NCI-H1694 (cell line): ENCODE measurements at regions not wholly inside any gene's neighbourhood (a gene's known extent, or its start where the extent isn't known, plus 50 kb on each side); places are given as distances from the start of the nearest gene placed in this dataset.
"Not testable (repeated sequence)": the region's sequence is repeated elsewhere in the genome, so short reads cannot be mapped to it uniquely, and the experiment has no call there.

Source experiments
- DNase-seq: peaks from one replicate; lab custom pipeline; 2025; lab: John Stamatoyannopoulos, UW

- DNase-seq: no peak
Observed at GRCh38 chr15:95761501-95762165, 568.9 kb upstream of the NR2F2 start.

DNA sequence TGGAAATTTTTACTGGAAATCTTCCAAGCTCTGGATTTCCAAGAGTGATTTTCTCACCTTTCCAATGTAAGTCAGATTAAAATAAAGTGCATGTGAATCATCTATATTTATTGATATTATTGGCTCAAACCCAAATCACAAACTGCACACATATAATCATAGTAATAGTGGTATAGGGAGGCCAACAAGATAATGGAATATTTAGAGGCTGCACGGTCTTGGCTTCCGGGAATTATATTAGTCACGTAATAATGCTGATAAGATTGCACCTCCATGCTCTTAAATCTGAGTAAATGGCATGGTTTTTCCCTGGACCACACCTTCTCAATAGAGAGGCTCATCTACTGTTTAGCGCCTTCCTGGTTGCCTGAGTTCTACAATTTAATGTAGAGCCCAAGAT lies 567.1 kb upstream of the NR2F2 start:
- DNase-seq: no peak

- no peak for DNase-seq
Observed at GRCh38 chr15:95765161-95765560, 565.3 kb upstream of the NR2F2 start.

DNA sequence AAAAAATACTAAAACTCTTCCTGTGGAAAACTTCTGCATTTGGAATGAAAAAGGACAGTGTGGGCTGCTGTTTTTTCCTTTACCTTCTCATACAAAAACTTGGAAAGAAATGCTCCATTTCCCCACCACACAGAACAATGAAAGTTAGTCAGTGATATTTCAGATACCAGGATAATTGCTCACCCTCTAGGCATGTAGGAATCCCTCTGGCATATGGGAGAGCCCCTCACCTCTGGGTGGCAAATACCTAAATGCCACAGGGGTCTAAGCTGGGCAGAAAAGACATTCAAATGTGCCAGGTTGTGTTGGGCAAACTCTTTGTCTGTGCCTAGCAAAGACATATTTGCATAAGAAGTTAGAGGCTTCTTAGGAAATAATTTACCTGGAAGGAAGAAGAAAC lies 560.3 kb upstream of the NR2F2 start:
- no peak for DNase-seq

- no peak for DNase-seq
Observed at GRCh38 chr15:95772982-95773381, 557.5 kb upstream of the NR2F2 start.

DNA sequence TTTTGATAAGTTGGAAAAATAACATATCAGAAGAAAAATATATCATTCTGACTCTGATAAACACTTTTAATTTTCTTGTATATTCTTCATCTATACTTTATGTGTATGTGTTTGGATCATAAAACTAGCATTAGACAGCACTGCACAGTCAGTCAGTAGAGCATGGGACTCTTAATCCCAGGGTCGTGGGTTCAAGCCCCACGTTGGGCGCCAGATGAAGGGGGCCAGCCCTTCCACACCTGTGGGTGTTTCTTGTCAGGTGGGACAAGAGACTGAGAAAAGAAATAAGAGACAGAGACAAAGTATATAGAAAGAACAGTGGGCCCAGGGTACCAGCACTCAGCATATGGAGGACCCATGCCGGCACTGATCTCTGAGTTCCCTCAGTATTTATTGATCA lies 546.0 kb upstream of the NR2F2 start:
- no peak for DNase-seq

GRCh38 chr15:95785276-95785675 lies 545.2 kb upstream of the NR2F2 start:
- DNase-seq: not testable (repeated sequence)

DNA sequence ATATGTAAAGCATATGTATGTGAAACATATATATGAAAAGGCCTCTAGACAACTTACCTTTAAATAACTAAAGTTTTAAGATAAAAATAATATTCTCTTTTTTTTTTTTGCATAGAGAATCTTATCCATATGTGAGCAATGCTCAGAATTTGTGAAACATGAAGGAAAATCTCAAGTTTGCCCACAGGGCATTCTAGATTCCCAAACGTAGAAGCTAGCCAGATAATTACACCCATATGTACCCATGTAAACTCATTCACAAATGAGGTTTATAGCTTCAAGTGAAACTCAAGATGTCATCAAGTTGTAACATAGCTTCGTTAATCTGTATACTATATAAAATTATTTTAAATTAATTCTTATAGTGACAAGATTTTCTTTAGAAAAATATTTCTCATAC lies 537.3 kb upstream of the NR2F2 start:
- DNase-seq: no peak

DNA sequence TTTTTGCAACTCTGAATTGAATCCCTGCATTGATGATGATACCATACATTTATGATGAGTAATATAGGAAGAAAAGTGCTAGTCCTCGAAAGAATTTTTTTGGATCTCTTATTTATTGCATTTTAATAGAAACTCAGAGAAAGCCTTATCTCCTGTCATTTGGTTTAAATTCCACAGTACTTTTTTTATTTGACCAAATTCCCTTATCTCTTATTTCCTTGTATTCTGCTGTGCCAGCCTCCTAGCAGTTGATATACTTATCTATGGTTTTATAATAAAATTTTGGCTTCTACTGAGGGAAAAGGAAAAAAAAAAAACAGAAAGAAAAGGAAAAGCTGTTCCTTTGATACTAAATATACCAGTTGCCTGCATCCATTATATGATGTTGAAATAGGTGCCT lies 535.1 kb upstream of the NR2F2 start:
- no peak for DNase-seq

DNA sequence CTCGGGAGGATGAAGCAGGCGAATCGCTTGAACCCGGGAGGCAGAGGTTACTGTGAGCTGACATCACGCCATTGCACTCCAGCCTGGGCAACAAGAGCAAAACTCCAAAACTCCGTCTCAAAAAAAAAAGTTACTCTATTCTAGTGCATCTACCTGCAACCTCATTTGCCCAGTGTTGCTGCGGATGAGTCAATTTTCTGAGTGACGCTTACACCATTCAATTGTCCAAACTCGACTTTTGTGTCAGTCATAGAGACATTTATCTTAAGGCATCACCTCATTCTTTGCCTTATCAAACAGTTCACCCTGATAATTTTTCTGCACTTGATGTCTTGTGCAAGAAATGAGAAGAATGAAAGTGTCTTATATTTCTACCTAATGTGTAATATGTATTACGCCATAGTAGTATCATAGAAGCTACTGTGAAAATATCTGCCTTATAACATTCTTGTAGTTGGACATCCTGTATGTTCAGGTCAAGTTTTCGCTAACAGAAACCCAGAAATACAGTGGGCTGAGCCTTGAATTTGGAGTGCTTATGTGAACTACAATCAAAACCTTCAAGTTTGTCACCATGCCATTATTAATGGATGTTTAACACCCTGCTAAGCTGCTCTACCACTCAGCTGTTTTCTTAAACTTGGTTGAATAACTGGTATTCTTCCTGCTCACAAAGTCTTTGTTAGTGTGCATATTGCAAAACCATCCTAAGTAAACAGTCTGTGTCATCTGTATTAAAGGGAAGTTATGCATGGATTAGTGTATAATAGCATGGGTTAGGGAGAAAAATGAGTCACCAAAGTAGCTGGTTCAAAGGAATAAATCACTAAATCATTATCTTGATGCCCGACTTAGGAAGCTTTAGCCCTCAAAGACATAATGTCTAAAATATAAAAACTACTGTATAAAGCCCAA lies 531.0 kb upstream of the NR2F2 start:
- no peak for DNase-seq

DNA sequence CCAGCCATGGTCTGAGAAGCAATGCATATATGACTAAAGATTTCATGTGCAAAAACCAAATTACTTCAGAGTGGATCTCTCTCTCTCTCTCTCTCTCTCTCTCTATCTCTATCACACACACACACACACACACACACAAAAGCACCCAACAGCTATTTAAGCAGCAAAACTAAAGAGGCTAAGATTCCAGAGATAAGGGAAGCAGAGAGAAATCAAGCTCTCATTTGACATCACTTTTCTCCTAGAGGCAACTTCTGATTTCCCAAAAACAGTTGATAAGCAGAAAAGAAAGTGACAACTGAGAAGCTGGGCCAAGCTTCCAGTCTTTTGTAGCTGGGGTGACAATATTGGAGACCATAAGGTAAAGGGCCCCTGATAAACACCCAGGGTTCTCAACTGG lies 526.0 kb upstream of the NR2F2 start:
- DNase-seq: no peak

DNA sequence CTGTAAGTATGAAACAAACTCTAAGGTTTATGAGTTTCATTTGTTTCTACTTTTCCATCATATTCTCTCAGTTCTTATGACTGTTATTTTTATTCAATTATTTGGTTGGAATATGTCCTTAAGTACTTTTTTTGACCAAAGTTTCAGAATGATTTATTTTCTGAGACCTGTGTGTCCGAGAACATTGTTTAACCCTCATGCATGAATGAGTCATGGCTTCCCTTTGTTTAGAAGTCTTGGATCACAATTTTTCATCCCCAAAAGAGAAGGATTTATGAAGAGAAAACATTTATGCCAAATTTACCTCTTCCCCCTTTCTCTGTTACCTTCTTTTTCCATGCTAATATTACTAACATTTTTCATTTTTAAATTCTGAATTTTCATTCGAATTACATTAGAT lies 518.0 kb upstream of the NR2F2 start:
- DNase-seq: no peak

DNA sequence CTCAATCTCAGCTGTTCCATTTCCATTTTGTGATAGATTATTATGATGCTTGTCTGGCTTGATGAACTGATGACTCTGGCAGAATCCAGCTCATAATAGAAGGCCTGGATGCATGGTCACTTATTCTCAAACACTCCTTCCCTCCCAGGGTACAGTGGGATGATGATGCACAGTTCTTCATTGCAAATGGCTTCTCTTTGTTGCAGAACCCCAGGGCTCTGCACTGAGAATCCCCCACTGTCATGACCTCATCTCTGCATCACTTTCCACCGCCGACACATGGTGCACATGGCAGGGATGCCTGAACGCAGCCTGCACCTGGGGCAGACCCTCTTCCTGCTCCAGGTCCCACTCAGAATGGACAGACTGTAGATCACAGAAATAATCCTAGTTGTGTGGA lies 515.6 kb upstream of the NR2F2 start:
- DNase-seq: no peak

GRCh38 chr15:95816591-95816990 lies 513.9 kb upstream of the NR2F2 start:
- DNase-seq: no peak

DNA sequence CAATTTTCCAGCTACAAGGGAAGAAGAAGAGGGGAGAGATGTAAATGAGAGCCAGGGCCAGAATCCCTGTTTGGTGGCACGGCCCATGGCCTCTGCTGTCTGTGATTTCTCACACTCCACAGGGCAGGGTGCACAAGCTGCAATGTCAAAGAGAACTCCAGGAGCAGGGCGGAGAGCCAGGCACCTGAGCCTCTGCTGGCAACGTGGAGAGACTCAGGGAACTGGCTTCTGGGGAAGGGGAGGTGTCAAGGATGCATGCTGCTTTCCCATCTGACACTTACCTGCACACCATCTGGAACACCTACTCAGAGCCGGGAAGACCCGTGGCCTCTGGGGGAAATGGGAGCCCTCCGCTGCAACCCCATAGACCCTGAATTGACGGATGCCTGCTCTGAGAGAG lies 507.5 kb upstream of the NR2F2 start:
- no peak for DNase-seq

DNA sequence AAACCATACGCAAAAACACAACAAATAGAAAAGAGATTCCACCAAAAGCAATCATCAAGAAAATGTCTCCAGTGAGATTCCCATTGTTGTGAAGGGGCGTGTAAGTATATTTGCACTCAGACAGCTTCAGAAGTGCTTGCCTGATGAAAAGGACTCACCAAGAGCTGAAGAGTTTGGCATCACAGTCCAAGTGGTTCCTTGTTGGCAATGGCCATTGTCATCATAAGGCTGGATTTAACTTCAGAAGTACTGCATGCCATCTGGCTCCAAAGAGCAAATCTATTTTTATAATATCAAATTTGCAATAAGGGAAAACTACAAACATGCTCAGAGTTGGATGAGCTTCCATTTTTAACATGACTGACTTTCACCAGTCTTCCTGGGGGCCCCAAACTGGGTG lies 505.3 kb upstream of the NR2F2 start:
- DNase-seq: no peak

DNA sequence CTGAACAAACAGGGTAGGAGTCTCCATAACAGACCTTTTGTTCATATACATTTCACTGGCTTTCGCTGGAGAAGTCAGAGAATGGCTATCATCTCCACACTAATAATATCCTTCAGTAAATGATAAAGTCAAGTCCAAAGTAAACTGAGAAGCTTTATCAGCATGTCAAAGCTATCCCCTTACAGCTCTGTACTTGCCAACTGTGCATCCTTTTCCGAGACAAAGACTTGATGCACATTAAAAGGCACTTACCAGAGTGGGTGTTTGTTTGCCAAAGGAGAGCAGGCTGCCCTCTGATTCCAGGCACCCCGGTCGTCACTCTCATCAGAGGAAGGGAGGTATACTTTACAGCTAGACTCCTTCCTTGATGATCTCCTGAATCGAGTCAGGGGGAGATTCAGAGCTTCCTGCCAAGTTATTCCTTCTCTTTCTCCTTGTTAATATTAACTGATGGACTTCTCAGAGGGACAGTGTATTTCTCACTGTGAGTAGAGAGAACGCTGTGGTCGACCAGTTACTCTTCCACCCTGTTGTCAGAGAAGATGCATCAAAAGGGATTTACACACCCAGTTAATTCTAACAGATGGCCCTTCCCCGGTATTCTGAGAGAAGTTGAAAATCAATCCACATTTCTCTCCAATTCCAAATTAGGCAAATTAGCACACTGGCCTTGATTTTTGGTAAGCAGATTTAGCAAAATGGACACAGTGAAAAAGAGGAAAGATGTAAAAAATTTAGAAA lies 504.7 kb upstream of the NR2F2 start:
- no peak for DNase-seq

DNA sequence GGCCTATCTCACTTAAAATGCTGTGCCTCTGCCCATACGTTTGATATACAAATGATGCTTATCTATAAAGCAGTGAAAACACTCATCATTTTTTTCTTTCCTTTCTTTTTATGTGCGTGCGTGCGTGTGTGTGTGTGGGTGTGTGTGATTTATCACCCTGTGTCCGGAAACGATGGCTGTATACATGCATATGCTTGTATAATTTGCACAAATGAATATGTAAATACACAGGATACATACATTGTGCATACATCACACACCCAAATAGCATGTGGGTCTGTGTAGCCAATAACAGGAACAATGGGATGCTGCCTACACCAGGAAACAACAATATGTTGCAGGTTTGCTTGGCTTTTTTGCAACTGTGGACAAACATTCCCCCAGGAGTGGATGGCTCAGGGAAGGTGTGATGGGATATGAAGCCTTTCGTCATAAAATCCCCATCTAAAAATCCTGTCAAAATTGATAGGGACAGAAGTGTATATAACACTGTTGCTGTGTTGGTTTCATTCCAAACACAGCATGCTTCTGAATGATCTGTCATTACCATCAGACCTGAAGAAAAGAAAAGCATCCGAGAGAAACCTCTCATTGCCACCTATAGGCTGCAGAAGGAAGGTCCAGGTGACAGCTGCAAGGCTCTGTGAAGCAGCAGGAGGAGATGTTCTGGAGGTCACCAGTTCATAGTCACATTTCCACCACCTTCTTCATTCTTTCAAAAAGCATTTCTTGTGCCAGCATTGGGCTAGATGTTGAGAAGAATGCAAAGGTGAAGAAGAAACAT lies 503.9 kb upstream of the NR2F2 start:
- DNase-seq: no peak

DNA sequence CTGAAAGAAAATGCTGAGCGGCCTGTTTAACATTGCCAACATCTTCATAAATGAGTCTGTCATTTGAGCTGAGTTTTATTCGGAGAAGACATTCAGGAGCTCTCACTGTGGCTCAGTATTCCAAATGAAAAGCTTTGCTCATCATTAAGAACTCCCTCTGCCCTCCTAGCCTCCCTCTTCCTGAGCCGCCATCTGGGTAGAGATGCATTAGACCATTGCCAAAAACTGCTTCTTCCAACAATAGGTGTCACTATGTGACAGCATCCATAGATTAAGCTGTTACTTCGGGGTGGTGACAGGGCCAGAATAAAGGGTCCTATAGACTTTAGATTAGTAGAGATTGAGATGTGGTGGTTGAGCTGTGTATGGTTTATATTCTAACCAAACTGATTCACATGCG lies 501.4 kb upstream of the NR2F2 start:
- DNase-seq: no peak

DNA sequence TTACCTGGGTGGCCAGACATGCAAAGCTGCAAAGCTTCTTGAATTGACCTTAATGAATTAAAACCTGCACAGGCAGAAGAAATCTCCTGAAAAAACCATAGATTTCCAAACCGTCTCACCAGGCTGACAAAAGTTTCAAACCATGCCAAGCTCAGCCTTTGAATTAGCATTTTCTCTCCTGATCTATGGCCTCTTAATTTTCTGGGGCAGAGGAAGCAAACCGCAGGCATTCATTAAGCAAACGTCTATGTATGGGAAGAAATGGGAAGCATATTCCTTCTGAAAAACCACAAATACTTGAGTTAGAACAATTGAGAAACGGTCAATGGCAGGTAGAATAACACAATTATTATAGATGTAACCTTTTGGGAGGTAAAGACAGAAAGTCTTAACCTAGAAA lies 500.2 kb upstream of the NR2F2 start:
- DNase-seq: no peak

GRCh38 chr15:95832668-95833067 lies 497.8 kb upstream of the NR2F2 start:
- no peak for DNase-seq
